Body of pancreas (tissue), 4 donors: ENCODE measurements at regions not wholly inside any gene's neighbourhood (a gene's known extent, or its start where the extent isn't known, plus 50 kb on each side); places are given as distances from the start of the nearest gene placed in this dataset.

Experiments
- CTCF ChIP-seq, 7 experiments: fragments of 450-650 bp in 4 of 7; fragments of 200-600 bp in 3 of 7; sonication (generic) in 3 of 7; IDR thresholded peaks; one replicate each; pipeline ENCODE4 v1.5.1; 2016 to 2019; ENCODE audit warnings: antibody characterized with exemption in 7 of 7
- POLR2A ChIP-seq, 3 donors: fragments of 450-650 bp; IDR thresholded peaks; one replicate each; pipeline ENCODE4 v1.6.1; 2016; ENCODE audit warnings: antibody characterized with exemption in 3 of 3, mild to moderate bottlenecking in 2 of 3

- TF ChIP-seq CTCF (IDR thresholded peaks at IDR 0.05), result no peak
- TF ChIP-seq POLR2A (IDR thresholded peaks at IDR 0.05), result no peak
Measured at GRCh38 chr12:126558219-126558618, 1493.0 kb downstream of the AACS start.
